PC-9 (cell line): ENCODE measurements at regions not wholly inside any gene's neighbourhood (a gene's known extent, or its start where the extent isn't known, plus 50 kb on each side); places are given as distances from the start of the nearest gene placed in this dataset.

Source experiments
- EZH2 ChIP-seq: fragments of 200-600 bp; sonication (generic); IDR thresholded peaks from 2 replicates; pipeline ENCODE4 v1.8.0; 2017; ENCODE audit warnings: antibody characterized with exemption, low read depth
- TF ChIP-seq, protein P1 (sequence below): fragments of 200-600 bp; sonication (generic); conservative IDR thresholded peaks from 2 replicates; pipeline ENCODE4 v1.6.1; 2017; ENCODE audit warnings: mixed run types, antibody characterized with exemption, mild to moderate bottlenecking, moderate library complexity

DNA sequence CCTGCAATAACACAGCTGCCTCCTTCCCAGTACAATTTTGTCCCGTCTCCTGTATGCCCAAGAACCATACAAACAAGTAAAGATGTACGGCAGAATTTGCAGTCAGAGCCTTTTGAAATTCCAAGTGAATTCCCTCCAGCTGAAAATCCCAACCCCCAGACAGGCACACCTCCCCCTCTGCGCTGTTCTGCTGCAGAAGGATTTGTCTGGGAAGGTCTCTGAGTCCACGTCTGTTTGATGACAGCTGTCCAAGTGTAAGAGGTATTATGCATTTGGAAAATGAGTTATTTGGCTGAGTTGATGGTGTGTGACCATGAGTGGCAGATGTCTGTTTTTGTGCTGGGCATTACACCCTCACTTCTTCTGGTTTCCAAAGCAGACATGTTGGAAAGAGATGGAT lies 104.9 kb upstream of the HS3ST4 start:
- no peak for TF ChIP-seq EZH2
- TF ChIP-seq, protein P1, sequence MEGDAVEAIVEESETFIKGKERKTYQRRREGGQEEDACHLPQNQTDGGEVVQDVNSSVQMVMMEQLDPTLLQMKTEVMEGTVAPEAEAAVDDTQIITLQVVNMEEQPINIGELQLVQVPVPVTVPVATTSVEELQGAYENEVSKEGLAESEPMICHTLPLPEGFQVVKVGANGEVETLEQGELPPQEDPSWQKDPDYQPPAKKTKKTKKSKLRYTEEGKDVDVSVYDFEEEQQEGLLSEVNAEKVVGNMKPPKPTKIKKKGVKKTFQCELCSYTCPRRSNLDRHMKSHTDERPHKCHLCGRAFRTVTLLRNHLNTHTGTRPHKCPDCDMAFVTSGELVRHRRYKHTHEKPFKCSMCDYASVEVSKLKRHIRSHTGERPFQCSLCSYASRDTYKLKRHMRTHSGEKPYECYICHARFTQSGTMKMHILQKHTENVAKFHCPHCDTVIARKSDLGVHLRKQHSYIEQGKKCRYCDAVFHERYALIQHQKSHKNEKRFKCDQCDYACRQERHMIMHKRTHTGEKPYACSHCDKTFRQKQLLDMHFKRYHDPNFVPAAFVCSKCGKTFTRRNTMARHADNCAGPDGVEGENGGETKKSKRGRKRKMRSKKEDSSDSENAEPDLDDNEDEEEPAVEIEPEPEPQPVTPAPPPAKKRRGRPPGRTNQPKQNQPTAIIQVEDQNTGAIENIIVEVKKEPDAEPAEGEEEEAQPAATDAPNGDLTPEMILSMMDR, result no peak
